K562 (cell line): ENCODE measurements at regions not wholly inside any gene's neighbourhood (a gene's known extent, or its start where the extent isn't known, plus 50 kb on each side); places are given as distances from the start of the nearest gene placed in this dataset.

Source experiments
- CBFA2T2 ChIP-seq: fragments of 450-650 bp; conservative IDR thresholded peaks from 2 replicates; pipeline ENCODE4 v1.6.1; 2017; ENCODE audit warnings: mild to moderate bottlenecking
- CBFA2T3 ChIP-seq: fragments of 450-650 bp; IDR thresholded peaks from 2 replicates; pipeline ENCODE4 v1.6.1; 2017
- CHD1 ChIP-seq: fragments of 200-600 bp; sonication (generic); IDR thresholded peaks from one replicate; pipeline ENCODE4 v1.6.1; 2012; ENCODE audit warnings: mild to moderate bottlenecking, moderate library complexity, low read length, inconsistent platforms
- DACH1 ChIP-seq: fragments of 450-650 bp; IDR thresholded peaks from 2 replicates; pipeline ENCODE4 v1.6.1; 2018; ENCODE audit not compliant: partially characterized antibody
- ESRRA ChIP-seq: fragments of 450-650 bp; IDR thresholded peaks from 2 replicates; pipeline ENCODE4 v1.6.1; 2014; ENCODE audit warnings: low read depth, mild to moderate bottlenecking, moderate library complexity, borderline replicate concordance
- FOXA3 ChIP-seq, 2 experiments: fragments of 450-650 bp in 1 of 2; sonication (generic) in 1 of 2; formaldehyde crosslinking; IDR thresholded peaks in 1 of 2; conservative IDR thresholded peaks in 1 of 2; 2 replicates each; pipeline versions ENCODE4 v1.4.0 to v1.8.0; 2020 to 2022; ENCODE audit warnings: mild to moderate bottlenecking in 2 of 2, missing genetic modification reagents in 1 of 2
- GABPA ChIP-seq: fragments of 200-800 bp; sonication (Bioruptor generic); conservative IDR thresholded peaks from 2 replicates; pipeline ENCODE4 v1.6.1; 2016; ENCODE audit warnings: low read depth, missing genetic modification characterization, missing compliant biosample characterization
- HDAC8 ChIP-seq: fragments of 450-650 bp; IDR thresholded peaks from 2 replicates; pipeline ENCODE4 v1.6.1; 2016; ENCODE audit warnings: mild to moderate bottlenecking, missing genetic modification characterization, moderate library complexity, missing compliant biosample characterization
- KDM1A ChIP-seq, 2 experiments: fragments of 450-650 bp; IDR thresholded peaks; 2 replicates each; pipeline ENCODE4 v1.6.1; 2016; ENCODE audit warnings: mild to moderate bottlenecking in 2 of 2
- MTA2 ChIP-seq: fragments of 450-650 bp; IDR thresholded peaks from 2 replicates; pipeline ENCODE4 v1.6.1; 2016; ENCODE audit warnings: low read depth
- NCOA1 ChIP-seq: fragments of 450-650 bp; IDR thresholded peaks from 2 replicates; pipeline ENCODE4 v1.6.1; 2016; ENCODE audit warnings: low read depth
- NCOR1 ChIP-seq: fragments of 450-650 bp; IDR thresholded peaks from 2 replicates; pipeline ENCODE4 v1.6.1; 2016; ENCODE audit warnings: mild to moderate bottlenecking, moderate library complexity
- NFATC3 ChIP-seq: fragments of 450-650 bp; IDR thresholded peaks from 2 replicates; pipeline ENCODE4 v1.6.1; 2017; ENCODE audit warnings: mild to moderate bottlenecking
- OTX1 ChIP-seq: fragments of 450-650 bp; formaldehyde crosslinking; IDR thresholded peaks from 2 replicates; pipeline ENCODE4 v1.4.0; 2022; ENCODE audit warnings: mild to moderate bottlenecking
- SMARCA5 ChIP-seq: fragments of 450-650 bp; IDR thresholded peaks from 2 replicates; pipeline ENCODE4 v1.6.1; 2016
- TAL1 ChIP-seq: fragments of 450-650 bp; IDR thresholded peaks from 2 replicates; pipeline ENCODE4 v1.6.1; 2016; ENCODE audit warnings: mild to moderate bottlenecking
- TEAD4 ChIP-seq, 2 experiments: sonication (generic) in 1 of 2; formaldehyde crosslinking in 1 of 2; IDR thresholded peaks; 2 replicates each; pipeline versions ENCODE4 v1.6.1 to v1.8.0; 2012 to 2022; ENCODE audit warnings: borderline replicate concordance in 1 of 2, inconsistent platforms in 1 of 2, low read length in 1 of 2, mild to moderate bottlenecking in 1 of 2, missing genetic modification reagents in 1 of 2
- TRIM24 ChIP-seq, 2 experiments: fragments of 450-650 bp; IDR thresholded peaks; 2 replicates each; pipeline ENCODE4 v1.6.1; 2016
- ZNF253 ChIP-seq: fragments of 250-450 bp; sonication (Bioruptor Pico); conservative IDR thresholded peaks from 2 replicates; pipeline ENCODE4 v1.6.1; 2021; ENCODE audit warnings: mild to moderate bottlenecking
- ZNF589 ChIP-seq: fragments of 200-800 bp; sonication (Bioruptor generic); IDR thresholded peaks from 2 replicates; pipeline ENCODE4 v1.6.1; 2016; ENCODE audit warnings: low read depth, missing genetic modification characterization, missing compliant biosample characterization
- TF ChIP-seq, protein P1 (sequence below): sonication (generic); formaldehyde crosslinking; IDR thresholded peaks from 2 replicates; pipeline ENCODE4 v1.8.0; 2022; ENCODE audit warnings: missing genetic modification reagents, mild to moderate bottlenecking, moderate library complexity, borderline replicate concordance
- TF ChIP-seq, protein P2 (sequence below): fragments of 150-350 bp; conservative IDR thresholded peaks from 2 replicates; pipeline ENCODE4 v1.6.1; 2014; ENCODE audit warnings: low read length
- TF ChIP-seq, protein P3 (sequence below): sonication (generic); formaldehyde crosslinking; IDR thresholded peaks from 2 replicates; pipeline ENCODE4 v1.8.0; 2022; ENCODE audit warnings: mild to moderate bottlenecking, missing genetic modification reagents, borderline replicate concordance

DNA sequence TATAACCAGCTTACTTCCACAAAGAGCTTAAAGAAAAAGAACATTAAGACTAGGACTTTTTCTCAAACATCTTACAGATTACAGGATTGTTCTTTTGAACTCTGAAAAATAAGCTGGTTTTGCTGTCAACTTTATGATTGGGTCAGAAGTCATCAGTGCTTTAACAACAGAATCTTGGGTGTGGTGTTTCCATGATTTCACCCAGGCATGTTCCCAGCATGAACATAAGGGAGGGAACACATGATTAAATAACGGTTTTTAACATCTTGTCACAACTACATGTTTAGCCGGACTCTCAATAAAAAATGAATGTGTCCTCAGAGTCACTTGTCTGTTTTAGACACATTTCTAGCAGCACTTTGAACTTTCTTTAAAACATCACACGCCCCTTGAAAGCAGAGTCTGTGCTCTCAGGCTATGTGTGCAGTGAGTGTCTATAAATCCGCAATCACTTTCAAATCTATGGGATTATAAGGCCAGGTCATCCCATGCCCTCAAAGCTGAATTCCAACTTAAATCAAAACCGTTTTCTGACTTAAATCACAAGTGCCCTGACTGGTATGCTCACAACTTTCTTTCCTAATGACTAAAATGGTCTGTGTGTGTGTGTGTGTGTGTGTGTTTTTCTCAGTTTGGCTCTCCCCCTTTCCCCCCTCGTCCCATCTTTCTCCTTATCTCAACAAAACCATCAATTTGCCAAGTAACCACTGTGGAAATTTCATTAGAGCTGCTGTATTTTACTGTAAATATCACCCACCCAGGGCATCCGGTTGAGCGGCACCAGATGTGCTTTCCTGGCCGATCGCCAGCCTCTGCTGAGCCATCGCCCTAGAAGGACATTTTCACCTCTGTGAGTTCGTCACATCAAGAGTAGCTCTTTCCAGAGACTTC lies 216.8 kb upstream of the DTNBP1 start (continued):
- TF ChIP-seq FOXA3 (CRISPR knock-in tag; conservative IDR thresholded peaks at IDR 0.05 in 1 of 2, IDR thresholded peaks at IDR 0.05 in 1 of 2), result peak in 1 of 2 experiments; percentile 24; a peak in 1 of 4 replicates
- TF ChIP-seq NCOA1, result peak; percentile 61; the same call in 1 of the 2 replicates
- peak; percentile 71 to 76; a peak in 3 of 4 replicates for TF ChIP-seq KDM1A (IDR thresholded peaks at IDR 0.05)
- no peak for TF ChIP-seq ZNF253
- TF ChIP-seq ZNF589 (CRISPR knock-in tag), result 0 out of 2 replicates have a peak, but pooled peaks have one; percentile 30
- TF ChIP-seq TRIM24 (IDR thresholded peaks at IDR 0.05), result peak; percentile 37 to 55; a peak in 1 of 4 replicates
- 0 out of 2 replicates have a peak, but pooled peaks have one; percentile 12 for TF ChIP-seq MTA2
- peak; percentile 38 for TF ChIP-seq DACH1
- TF ChIP-seq, protein P1, sequence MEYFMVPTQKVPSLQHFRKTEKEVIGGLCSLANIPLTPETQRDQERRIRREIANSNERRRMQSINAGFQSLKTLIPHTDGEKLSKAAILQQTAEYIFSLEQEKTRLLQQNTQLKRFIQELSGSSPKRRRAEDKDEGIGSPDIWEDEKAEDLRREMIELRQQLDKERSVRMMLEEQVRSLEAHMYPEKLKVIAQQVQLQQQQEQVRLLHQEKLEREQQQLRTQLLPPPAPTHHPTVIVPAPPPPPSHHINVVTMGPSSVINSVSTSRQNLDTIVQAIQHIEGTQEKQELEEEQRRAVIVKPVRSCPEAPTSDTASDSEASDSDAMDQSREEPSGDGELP (CRISPR knock-in tag), result peak; percentile 63; the same call in 1 of the 2 replicates
- peak; percentile 71 for TF ChIP-seq CBFA2T3
- peak; percentile 53 for TF ChIP-seq TEAD4 (IDR thresholded peaks at IDR 0.05; ENCODE audit: low read length)
- TF ChIP-seq TEAD4 (CRISPR knock-in tag; IDR thresholded peaks at IDR 0.05; ENCODE audit: borderline replicate concordance), result no peak
- 0 out of 2 replicates have a peak, but pooled peaks have one; percentile 37 for TF ChIP-seq NFATC3
- no peak for TF ChIP-seq HDAC8
- peak; percentile 46 for TF ChIP-seq TAL1
- TF ChIP-seq, protein P2, sequence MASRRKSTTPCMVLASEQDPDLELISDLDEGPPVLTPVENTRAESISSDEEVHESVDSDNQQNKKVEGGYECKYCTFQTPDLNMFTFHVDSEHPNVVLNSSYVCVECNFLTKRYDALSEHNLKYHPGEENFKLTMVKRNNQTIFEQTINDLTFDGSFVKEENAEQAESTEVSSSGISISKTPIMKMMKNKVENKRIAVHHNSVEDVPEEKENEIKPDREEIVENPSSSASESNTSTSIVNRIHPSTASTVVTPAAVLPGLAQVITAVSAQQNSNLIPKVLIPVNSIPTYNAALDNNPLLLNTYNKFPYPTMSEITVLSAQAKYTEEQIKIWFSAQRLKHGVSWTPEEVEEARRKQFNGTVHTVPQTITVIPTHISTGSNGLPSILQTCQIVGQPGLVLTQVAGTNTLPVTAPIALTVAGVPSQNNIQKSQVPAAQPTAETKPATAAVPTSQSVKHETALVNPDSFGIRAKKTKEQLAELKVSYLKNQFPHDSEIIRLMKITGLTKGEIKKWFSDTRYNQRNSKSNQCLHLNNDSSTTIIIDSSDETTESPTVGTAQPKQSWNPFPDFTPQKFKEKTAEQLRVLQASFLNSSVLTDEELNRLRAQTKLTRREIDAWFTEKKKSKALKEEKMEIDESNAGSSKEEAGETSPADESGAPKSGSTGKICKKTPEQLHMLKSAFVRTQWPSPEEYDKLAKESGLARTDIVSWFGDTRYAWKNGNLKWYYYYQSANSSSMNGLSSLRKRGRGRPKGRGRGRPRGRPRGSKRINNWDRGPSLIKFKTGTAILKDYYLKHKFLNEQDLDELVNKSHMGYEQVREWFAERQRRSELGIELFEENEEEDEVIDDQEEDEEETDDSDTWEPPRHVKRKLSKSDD, result no peak
- 0 out of 2 replicates have a peak, but pooled peaks have one; percentile 14 for TF ChIP-seq SMARCA5
- 0 out of 2 replicates have a peak, but pooled peaks have one; percentile 38 for TF ChIP-seq CBFA2T2
- 0 out of 2 replicates have a peak, but pooled peaks have one; percentile 77 for TF ChIP-seq OTX1
- TF ChIP-seq, protein P3, sequence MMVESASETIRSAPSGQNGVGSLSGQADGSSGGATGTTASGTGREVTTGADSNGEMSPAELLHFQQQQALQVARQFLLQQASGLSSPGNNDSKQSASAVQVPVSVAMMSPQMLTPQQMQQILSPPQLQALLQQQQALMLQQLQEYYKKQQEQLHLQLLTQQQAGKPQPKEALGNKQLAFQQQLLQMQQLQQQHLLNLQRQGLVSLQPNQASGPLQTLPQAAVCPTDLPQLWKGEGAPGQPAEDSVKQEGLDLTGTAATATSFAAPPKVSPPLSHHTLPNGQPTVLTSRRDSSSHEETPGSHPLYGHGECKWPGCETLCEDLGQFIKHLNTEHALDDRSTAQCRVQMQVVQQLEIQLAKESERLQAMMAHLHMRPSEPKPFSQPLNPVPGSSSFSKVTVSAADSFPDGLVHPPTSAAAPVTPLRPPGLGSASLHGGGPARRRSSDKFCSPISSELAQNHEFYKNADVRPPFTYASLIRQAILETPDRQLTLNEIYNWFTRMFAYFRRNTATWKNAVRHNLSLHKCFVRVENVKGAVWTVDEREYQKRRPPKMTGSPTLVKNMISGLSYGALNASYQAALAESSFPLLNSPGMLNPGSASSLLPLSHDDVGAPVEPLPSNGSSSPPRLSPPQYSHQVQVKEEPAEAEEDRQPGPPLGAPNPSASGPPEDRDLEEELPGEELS (CRISPR knock-in tag), result no peak
- TF ChIP-seq CHD1, result no peak
- peak; percentile 16; the same call in 1 of the 2 replicates for TF ChIP-seq NCOR1
- 0 out of 2 replicates have a peak, but pooled peaks have one; percentile 15 for TF ChIP-seq ESRRA
- TF ChIP-seq GABPA (tag), result peak; percentile 47; the same call in 1 of the 2 replicates
